VCaP (cell line): ENCODE measurements at regions not wholly inside any gene's neighbourhood (a gene's known extent, or its start where the extent isn't known, plus 50 kb on each side); places are given as distances from the start of the nearest gene placed in this dataset.

ENCODE experiments used
- H3K27ac ChIP-seq: fragments of 450-650 bp; 2 replicates; pipeline ENCODE4 v1.5.1; 2017
- CTCF ChIP-seq: fragments of 450-650 bp; conservative IDR thresholded peaks from 2 replicates; pipeline ENCODE4 v1.5.1; 2017; ENCODE audit warnings: mild to moderate bottlenecking, moderate library complexity

GRCh38 chr4:155143512-155143911 lies 64.9 kb upstream of the NPY2R start:
- no peak overlapping the region for H3K27ac ChIP-seq
- no peak for TF ChIP-seq CTCF
